ENCODE measurements at regions not wholly inside any gene's neighbourhood (a gene's known extent, or its start where the extent isn't known, plus 50 kb on each side); places are given as distances from the start of the nearest gene placed in this dataset.

DNA sequence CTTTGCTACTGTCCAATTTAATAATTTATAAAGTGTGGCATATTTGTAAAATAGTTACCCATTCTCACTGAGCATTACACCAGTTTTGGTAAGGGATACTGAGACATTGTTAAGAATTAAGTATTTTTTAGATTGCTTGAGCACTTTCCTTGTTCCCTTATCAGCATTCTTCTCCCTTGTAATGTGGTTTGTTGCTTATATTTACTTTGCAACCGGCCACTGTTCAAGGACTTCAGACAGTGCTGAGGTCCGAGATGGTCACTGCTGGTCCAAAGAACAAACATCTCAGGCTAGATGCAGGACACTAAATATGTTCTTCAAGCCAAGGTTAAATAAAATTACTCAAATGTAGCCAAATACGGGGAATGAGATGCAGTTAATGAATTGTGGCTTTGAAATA, 161.4 kb downstream of the TM9SF2 start:
- no peak overlapping the region for H3K4me3 ChIP-seq (replicated peaks; ENCODE audit: low read depth, low read length)
- no peak for TF ChIP-seq CTCF (IDR thresholded peaks at IDR 0.05; ENCODE audit: low read depth, low read length, missing control alignments)
- no peak for DNase-seq (ENCODE audit: extremely low read depth, low read depth)

GRCh38 chr13:99661791-99662190, 160.5 kb downstream of the TM9SF2 start:
- no peak for TF ChIP-seq CTCF (IDR thresholded peaks at IDR 0.05; ENCODE audit: low read depth, low read length, missing control alignments)
- DNase-seq (ENCODE audit: extremely low read depth, low read depth), result no peak
- H3K4me3 ChIP-seq (replicated peaks; ENCODE audit: low read depth, low read length), result no peak overlapping the region

GRCh38 chr13:99659866-99660554, 158.7 kb downstream of the TM9SF2 start:
- TF ChIP-seq CTCF (IDR thresholded peaks at IDR 0.05; ENCODE audit: low read depth, low read length, missing control alignments), result no peak
- no peak overlapping the region for H3K4me3 ChIP-seq (replicated peaks; ENCODE audit: low read depth, low read length)
- no peak for DNase-seq (ENCODE audit: extremely low read depth, low read depth)

DNA sequence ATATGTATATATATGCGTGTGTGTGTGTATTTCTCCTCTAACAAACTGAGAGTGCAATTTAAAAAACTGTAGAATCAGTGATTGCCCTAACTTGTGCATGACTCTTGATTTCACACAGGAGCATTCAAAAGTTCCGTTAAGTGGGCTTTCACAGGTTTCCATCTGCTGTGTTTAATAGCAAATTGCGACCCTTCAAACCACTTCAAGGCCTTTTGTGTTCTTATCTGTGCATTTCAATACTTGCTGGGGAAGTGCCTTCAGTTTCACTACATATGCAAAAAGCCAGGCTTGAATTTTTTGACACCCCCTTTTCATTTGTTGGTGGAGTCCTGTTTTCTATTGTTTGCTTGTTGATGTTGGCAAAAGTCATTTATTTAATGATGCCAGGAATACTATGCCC, 158.0 kb downstream of the TM9SF2 start:
- no peak overlapping the region for H3K4me3 ChIP-seq (replicated peaks; ENCODE audit: low read depth, low read length)
- DNase-seq (ENCODE audit: extremely low read depth, low read depth), result no peak
- TF ChIP-seq CTCF (IDR thresholded peaks at IDR 0.05; ENCODE audit: low read depth, low read length, missing control alignments), result no peak

GRCh38 chr13:99658261-99658991, 157.2 kb downstream of the TM9SF2 start:
- DNase-seq (ENCODE audit: extremely low read depth, low read depth), result no peak
- TF ChIP-seq CTCF (IDR thresholded peaks at IDR 0.05; ENCODE audit: low read depth, low read length, missing control alignments), result peak; percentile 31
- no peak overlapping the region; the same call in 1 of the 2 replicates for H3K4me3 ChIP-seq (replicated peaks; ENCODE audit: low read depth, low read length)

GRCh38 chr13:99657848-99658260, 156.6 kb downstream of the TM9SF2 start:
- TF ChIP-seq CTCF (IDR thresholded peaks at IDR 0.05; ENCODE audit: low read depth, low read length, missing control alignments), result no peak
- H3K4me3 ChIP-seq (replicated peaks; ENCODE audit: low read depth, low read length), result no peak overlapping the region; the same call in 1 of the 2 replicates
- no peak for DNase-seq (ENCODE audit: extremely low read depth, low read depth)

Data from HFF-Myc (cell line).